ENCODE measurements at regions not wholly inside any gene's neighbourhood (a gene's known extent, or its start where the extent isn't known, plus 50 kb on each side); places are given as distances from the start of the nearest gene placed in this dataset.
A peak's percentile ranks its signal among the peaks of the same experiment; 100 is the strongest.

DNA sequence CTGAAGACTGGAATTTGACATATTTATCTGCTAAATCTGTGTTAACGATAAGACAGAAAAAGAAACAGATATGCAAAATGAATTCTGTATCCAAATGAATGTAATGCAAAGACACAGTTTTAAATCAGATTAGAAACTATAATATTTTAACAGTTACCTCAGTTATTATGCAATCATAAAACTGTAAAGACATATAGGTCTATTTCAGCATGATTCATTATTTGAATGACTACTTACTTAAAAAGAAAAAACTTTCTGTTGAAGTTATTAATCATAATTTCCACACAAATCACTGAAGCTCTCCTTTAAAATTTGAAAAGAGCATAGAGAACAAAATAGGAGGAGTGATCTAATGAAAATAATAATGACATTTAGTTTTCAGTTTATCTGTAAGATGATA is 742.6 kb downstream of the FSCB start:
- Histone ChIP-seq H3K4me1 (ENCODE audit: control extremely low read depth in 1 of 4, control insufficient read depth in 4 of 4, insufficient read depth in 4 of 4, low read length in 3 of 4) (no peaks in the 10 kb centered on the region), H3K9me3 (ENCODE audit: control extremely low read depth in 1 of 5, control insufficient read depth in 4 of 5, insufficient read depth in 2 of 5, low read depth in 1 of 5, low read length in 4 of 5) (no peaks in the 10 kb centered on the region), H3K4me3 (ENCODE audit: control insufficient read depth in 1 of 7, extremely low read depth in 1 of 7, insufficient read depth in 4 of 7, low read depth in 2 of 7, low read length in 6 of 7) (no peak overlapping the region), H3K27ac (ENCODE audit: insufficient read depth in 1 of 2, low read depth in 1 of 2, low read length in 2 of 2, poor library complexity in 1 of 2, severe bottlenecking in 2 of 2) (no peak overlapping the region), H3K36me3 (ENCODE audit: control insufficient read depth in 4 of 4, insufficient read depth in 4 of 4, low read length in 3 of 4) (no peaks in the 10 kb centered on the region), H3K27me3 (replicated peaks in 2 of 5; ENCODE audit: control insufficient read depth in 4 of 5, insufficient read depth in 5 of 5, low read length in 4 of 5) (no peaks in the 10 kb centered on the region)
- ChIA-PET POLR2A (no interaction called here), CTCF (no interaction called here)
- no CpG with 5 or more reads among the region's 1 CpG for WGBS (ENCODE audit: insufficient coverage)
- no peak for DNase-seq

GRCh38 chr14:43755707-43756106 is 751.4 kb downstream of the FSCB start:
- ChIA-PET CTCF (no interaction called here), POLR2A (no interaction called here)
- Histone ChIP-seq H3K27ac (ENCODE audit: insufficient read depth in 1 of 2, low read depth in 1 of 2, low read length in 2 of 2, poor library complexity in 1 of 2, severe bottlenecking in 2 of 2) (no peak overlapping the region), H3K4me3 (ENCODE audit: control insufficient read depth in 1 of 7, extremely low read depth in 1 of 7, insufficient read depth in 4 of 7, low read depth in 2 of 7, low read length in 6 of 7) (no peak overlapping the region), H3K27me3 (replicated peaks in 2 of 5; ENCODE audit: control insufficient read depth in 4 of 5, insufficient read depth in 5 of 5, low read length in 4 of 5) (no peaks in the 10 kb centered on the region), H3K9me3 (ENCODE audit: control extremely low read depth in 1 of 5, control insufficient read depth in 4 of 5, insufficient read depth in 2 of 5, low read depth in 1 of 5, low read length in 4 of 5) (no peaks in the 10 kb centered on the region), H3K36me3 (ENCODE audit: control insufficient read depth in 4 of 4, insufficient read depth in 4 of 4, low read length in 3 of 4) (no peaks in the 10 kb centered on the region), H3K4me1 (ENCODE audit: control extremely low read depth in 1 of 4, control insufficient read depth in 4 of 4, insufficient read depth in 4 of 4, low read length in 3 of 4) (no peaks in the 10 kb centered on the region)
- no CpG with 5 or more reads among the region's 6 CpGs for WGBS (ENCODE audit: insufficient coverage)
- DNase-seq = no peak

DNA sequence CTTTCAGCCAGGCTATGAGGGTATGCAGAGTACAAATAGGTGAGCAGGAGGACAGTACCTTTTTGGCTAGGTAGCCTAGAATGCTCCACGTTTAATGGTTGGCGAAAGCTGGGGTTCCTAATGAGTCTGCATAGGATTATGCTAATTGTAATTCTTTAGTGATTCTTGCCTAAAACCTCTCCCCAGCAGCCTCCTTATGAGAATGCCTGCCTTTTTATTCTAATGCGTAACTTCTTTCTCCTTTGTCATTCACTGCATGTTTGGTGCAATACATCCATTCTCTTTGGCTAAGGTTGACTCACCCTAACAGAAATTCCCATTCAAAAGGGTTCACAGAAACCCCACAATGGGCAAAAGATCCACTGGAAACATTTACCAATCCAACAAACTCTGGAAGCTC is 752.2 kb downstream of the FSCB start:
- CTCF ChIA-PET = no interaction called here
- Histone ChIP-seq H3K4me3 (ENCODE audit: control insufficient read depth in 1 of 7, extremely low read depth in 1 of 7, insufficient read depth in 4 of 7, low read depth in 2 of 7, low read length in 6 of 7) (no peak overlapping the region), H3K27me3 (replicated peaks in 2 of 5; ENCODE audit: control insufficient read depth in 4 of 5, insufficient read depth in 5 of 5, low read length in 4 of 5) (no peaks in the 10 kb centered on the region), H3K27ac (ENCODE audit: insufficient read depth in 1 of 2, low read depth in 1 of 2, low read length in 2 of 2, poor library complexity in 1 of 2, severe bottlenecking in 2 of 2) (no peak overlapping the region), H3K9me3 (ENCODE audit: control extremely low read depth in 1 of 5, control insufficient read depth in 4 of 5, insufficient read depth in 2 of 5, low read depth in 1 of 5, low read length in 4 of 5) (no peaks in the 10 kb centered on the region), H3K4me1 (ENCODE audit: control extremely low read depth in 1 of 4, control insufficient read depth in 4 of 4, insufficient read depth in 4 of 4, low read length in 3 of 4) (no peaks in the 10 kb centered on the region), H3K36me3 (ENCODE audit: control insufficient read depth in 4 of 4, insufficient read depth in 4 of 4, low read length in 3 of 4) (no peaks in the 10 kb centered on the region)
- DNase-seq = no peak
- POLR2A ChIA-PET = no interaction called here
- 100% methylated on average over 1 of the region's 3 CpGs for WGBS (ENCODE audit: insufficient coverage)

- no peaks in the 10 kb centered on the region for H3K27me3 ChIP-seq (replicated peaks in 2 of 5; ENCODE audit: control insufficient read depth in 4 of 5, insufficient read depth in 5 of 5, low read length in 4 of 5)
- ChIA-PET POLR2A (no interaction called here), CTCF (interaction anchor here (1.1 kb wide), 1 partner anchor 51 kb away, joined by 3 read pairs; no protein-coding TSS in a partner anchor)
- no peaks in the 10 kb centered on the region for H3K36me3 ChIP-seq (ENCODE audit: control insufficient read depth in 4 of 4, insufficient read depth in 4 of 4, low read length in 3 of 4)
- no peak overlapping the region for H3K4me3 ChIP-seq (ENCODE audit: control insufficient read depth in 1 of 7, extremely low read depth in 1 of 7, insufficient read depth in 4 of 7, low read depth in 2 of 7, low read length in 6 of 7)
- WGBS (ENCODE audit: insufficient coverage) = no CpG with 5 or more reads among the region's 1 CpG
- DNase-seq = no peak
- H3K4me1 ChIP-seq (ENCODE audit: control extremely low read depth in 1 of 4, control insufficient read depth in 4 of 4, insufficient read depth in 4 of 4, low read length in 3 of 4) = no peaks in the 10 kb centered on the region
- H3K9me3 ChIP-seq (ENCODE audit: control extremely low read depth in 1 of 5, control insufficient read depth in 4 of 5, insufficient read depth in 2 of 5, low read depth in 1 of 5, low read length in 4 of 5) = no peaks in the 10 kb centered on the region
- no peak overlapping the region for H3K27ac ChIP-seq (ENCODE audit: insufficient read depth in 1 of 2, low read depth in 1 of 2, low read length in 2 of 2, poor library complexity in 1 of 2, severe bottlenecking in 2 of 2)
Measured at GRCh38 chr14:43745746-43746145, 761.3 kb downstream of the FSCB start.

GRCh38 chr14:43735932-43736331 is 771.2 kb downstream of the FSCB start:
- no peaks in the 10 kb centered on the region for H3K9me3 ChIP-seq (ENCODE audit: control extremely low read depth in 1 of 5, control insufficient read depth in 4 of 5, insufficient read depth in 2 of 5, low read depth in 1 of 5, low read length in 4 of 5)
- H3K27ac ChIP-seq (ENCODE audit: insufficient read depth in 1 of 2, low read depth in 1 of 2, low read length in 2 of 2, poor library complexity in 1 of 2, severe bottlenecking in 2 of 2) = no peak overlapping the region
- H3K36me3 ChIP-seq (ENCODE audit: control insufficient read depth in 4 of 4, insufficient read depth in 4 of 4, low read length in 3 of 4) = no peaks in the 10 kb centered on the region
- H3K27me3 ChIP-seq (replicated peaks in 2 of 5; ENCODE audit: control insufficient read depth in 4 of 5, insufficient read depth in 5 of 5, low read length in 4 of 5) = no peaks in the 10 kb centered on the region
- WGBS (ENCODE audit: insufficient coverage) = 88% methylated on average over 3 of the region's 3 CpGs
- CTCF ChIA-PET = no interaction called here
- no peak overlapping the region for H3K4me3 ChIP-seq (ENCODE audit: control insufficient read depth in 1 of 7, extremely low read depth in 1 of 7, insufficient read depth in 4 of 7, low read depth in 2 of 7, low read length in 6 of 7)
- no peaks in the 10 kb centered on the region for H3K4me1 ChIP-seq (ENCODE audit: control extremely low read depth in 1 of 4, control insufficient read depth in 4 of 4, insufficient read depth in 4 of 4, low read length in 3 of 4)
- POLR2A ChIA-PET = interaction anchor here (0.6 kb wide), 1 partner anchor 79 kb away, joined by 3 read pairs; no protein-coding TSS in a partner anchor
- no peak for DNase-seq

DNA sequence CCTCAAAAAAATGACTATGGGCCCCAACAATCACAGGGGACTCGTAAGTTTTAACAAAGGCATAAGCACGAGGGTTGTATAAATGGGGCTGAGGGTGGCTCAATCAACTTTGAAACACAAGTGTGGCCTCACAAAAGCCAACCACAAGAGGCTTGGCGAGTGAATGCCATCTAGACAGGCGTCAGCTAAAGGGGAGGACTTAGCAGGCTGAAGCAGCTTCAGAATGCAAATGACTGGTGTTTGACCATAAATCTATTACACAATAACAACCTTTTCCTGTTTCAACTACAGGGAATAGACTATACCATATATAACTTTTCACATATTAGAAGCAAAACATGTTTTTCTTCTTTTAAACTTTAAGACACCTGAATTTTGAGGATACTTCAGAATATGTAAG is 777.9 kb downstream of the FSCB start:
- Histone ChIP-seq H3K9me3 (ENCODE audit: control extremely low read depth in 1 of 5, control insufficient read depth in 4 of 5, insufficient read depth in 2 of 5, low read depth in 1 of 5, low read length in 4 of 5) (no peaks in the 10 kb centered on the region), H3K4me3 (ENCODE audit: control insufficient read depth in 1 of 7, extremely low read depth in 1 of 7, insufficient read depth in 4 of 7, low read depth in 2 of 7, low read length in 6 of 7) (no peak overlapping the region), H3K27ac (ENCODE audit: insufficient read depth in 1 of 2, low read depth in 1 of 2, low read length in 2 of 2, poor library complexity in 1 of 2, severe bottlenecking in 2 of 2) (peak overlapping the region in 1 of 2 experiments; percentile 3), H3K36me3 (ENCODE audit: control insufficient read depth in 4 of 4, insufficient read depth in 4 of 4, low read length in 3 of 4) (no peaks in the 10 kb centered on the region), H3K4me1 (ENCODE audit: control extremely low read depth in 1 of 4, control insufficient read depth in 4 of 4, insufficient read depth in 4 of 4, low read length in 3 of 4) (peaks cover 0 to 12% (median 6%) of the 10 kb centered on the region in 4 experiments), H3K27me3 (replicated peaks in 2 of 5; ENCODE audit: control insufficient read depth in 4 of 5, insufficient read depth in 5 of 5, low read length in 4 of 5) (no peaks in the 10 kb centered on the region)
- DNase-seq = peak in 2 of 3 donors; percentile 45 to 47
- ChIA-PET POLR2A (interaction anchor here (0.5 kb wide), 1 partner anchor 81 kb away, joined by 3 read pairs; no protein-coding TSS in a partner anchor), CTCF (no interaction called here)
- WGBS (ENCODE audit: insufficient coverage) = 8% methylated on average over 2 of the region's 4 CpGs

DNA sequence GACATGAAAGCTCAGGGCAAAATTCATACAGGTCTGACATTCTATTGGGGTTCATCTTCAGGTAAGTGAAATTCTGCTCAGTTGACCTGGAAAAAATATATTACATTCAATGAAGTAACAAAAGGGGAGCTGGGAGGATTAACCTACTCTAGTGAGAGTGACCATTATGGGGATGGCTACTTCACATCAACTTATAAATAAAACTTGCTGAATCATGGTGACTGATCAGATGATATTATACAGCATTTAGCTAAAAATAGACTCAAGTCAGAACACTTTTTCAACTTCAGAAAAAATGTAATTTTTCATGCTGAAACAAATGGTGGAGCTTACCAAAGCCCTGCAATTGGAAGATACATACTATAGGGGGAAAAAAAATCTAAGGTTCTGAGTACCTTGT is 800.2 kb downstream of the FSCB start:
- ChIA-PET CTCF (no interaction called here), POLR2A (no interaction called here)
- H3K9me3 ChIP-seq (ENCODE audit: control extremely low read depth in 1 of 5, control insufficient read depth in 4 of 5, insufficient read depth in 2 of 5, low read depth in 1 of 5, low read length in 4 of 5) = no peaks in the 10 kb centered on the region
- no peak overlapping the region for H3K4me3 ChIP-seq (ENCODE audit: control insufficient read depth in 1 of 7, extremely low read depth in 1 of 7, insufficient read depth in 4 of 7, low read depth in 2 of 7, low read length in 6 of 7)
- H3K4me1 ChIP-seq (ENCODE audit: control extremely low read depth in 1 of 4, control insufficient read depth in 4 of 4, insufficient read depth in 4 of 4, low read length in 3 of 4) = no peaks in the 10 kb centered on the region
- H3K27me3 ChIP-seq (replicated peaks in 2 of 5; ENCODE audit: control insufficient read depth in 4 of 5, insufficient read depth in 5 of 5, low read length in 4 of 5) = no peaks in the 10 kb centered on the region
- peak in 2 of 3 donors; percentile 9 to 15 for DNase-seq
- H3K27ac ChIP-seq (ENCODE audit: insufficient read depth in 1 of 2, low read depth in 1 of 2, low read length in 2 of 2, poor library complexity in 1 of 2, severe bottlenecking in 2 of 2) = no peak overlapping the region
- no peaks in the 10 kb centered on the region for H3K36me3 ChIP-seq (ENCODE audit: control insufficient read depth in 4 of 4, insufficient read depth in 4 of 4, low read length in 3 of 4)

Data from common myeloid progenitor, CD34-positive (primary cell).